Neural cell (in vitro differentiated cells): ENCODE measurements at regions not wholly inside any gene's neighbourhood (a gene's known extent, or its start where the extent isn't known, plus 50 kb on each side); places are given as distances from the start of the nearest gene placed in this dataset.

Source experiments
- H2AFZ ChIP-seq: fragments of 200-600, 300-800 bp; sonication (generic), shearing (Covaris generic); 2 replicates; pipeline ENCODE4 v1.6.0; 2014; ENCODE audit warnings: low read depth, mild to moderate bottlenecking, antibody characterized with exemption, low read length, moderate library complexity
- H3F3A ChIP-seq: fragments of 200-600 bp; shearing (Covaris generic); 2 replicates; pipeline ENCODE4 v1.6.1; 2016; ENCODE audit warnings: mild to moderate bottlenecking, moderate library complexity, mixed read lengths, antibody characterized with exemption, low read length; ENCODE audit not compliant: insufficient read depth, poor library complexity, severe bottlenecking
- H3K27ac ChIP-seq: fragments of 200-600, 300-800 bp; sonication (generic), shearing (Covaris generic); 2 replicates; pipeline ENCODE4 v1.5.1; 2014; ENCODE audit warnings: mild to moderate bottlenecking, low read length, moderate library complexity
- H3K27me3 ChIP-seq: fragments of 300-800, 200-600 bp; sonication (generic), shearing (Covaris generic); 2 replicates; pipeline ENCODE4 v1.6.0; 2014; ENCODE audit warnings: mild to moderate bottlenecking, low read depth, low read length, moderate library complexity; ENCODE audit not compliant: insufficient read depth
- H3K36me3 ChIP-seq: fragments of 300-800, 200-600 bp; sonication (generic), shearing (Covaris generic); 2 replicates; pipeline ENCODE4 v1.5.1; 2014; ENCODE audit warnings: mild to moderate bottlenecking, antibody characterized with exemption, low read length, moderate library complexity; ENCODE audit not compliant: insufficient read depth
- H3K4me2 ChIP-seq: fragments of 300-800, 200-600 bp; sonication (generic), shearing (Covaris generic); 2 replicates; pipeline ENCODE4 v1.6.0; 2014; ENCODE audit warnings: mild to moderate bottlenecking, low read length
- H3K4me3 ChIP-seq: fragments of 300-800, 200-600 bp; sonication (generic), shearing (Covaris generic); 2 replicates; pipeline ENCODE4 v1.5.1; 2014; ENCODE audit warnings: mild to moderate bottlenecking, low read length, moderate library complexity
- H3K79me2 ChIP-seq: fragments of 200-600 bp; shearing (Covaris generic); replicated peaks from 2 replicates; pipeline ENCODE4 v1.6.0; 2014; ENCODE audit warnings: mild to moderate bottlenecking, low read length, moderate library complexity; ENCODE audit not compliant: insufficient read depth
- H3K9ac ChIP-seq: fragments of 300-800, 200-600 bp; sonication (generic), shearing (Covaris generic); 2 replicates; pipeline ENCODE4 v1.6.1; 2016; ENCODE audit warnings: mild to moderate bottlenecking, low read length, mixed read lengths
- H3K9me2 ChIP-seq: fragments of 200-600 bp; shearing (Covaris generic); 2 replicates; pipeline ENCODE4 v1.6.1; 2016; ENCODE audit warnings: mild to moderate bottlenecking, low read length, mixed read lengths; ENCODE audit not compliant: insufficient read depth
- H3K9me3 ChIP-seq: fragments of 200-600, 300-800 bp; sonication (generic), shearing (Covaris generic); 2 replicates; pipeline ENCODE4 v1.6.1; 2016; ENCODE audit warnings: mild to moderate bottlenecking, mixed run types, low read length, moderate library complexity, mixed read lengths
- H4K20me1 ChIP-seq: fragments of 200-600 bp; shearing (Covaris generic); 2 replicates; pipeline ENCODE4 v1.6.1; 2016; ENCODE audit warnings: mild to moderate bottlenecking, mixed run types; ENCODE audit not compliant: insufficient read depth
- EP300 ChIP-seq: fragments of 450-650 bp; conservative IDR thresholded peaks from 2 replicates; pipeline ENCODE4 v1.6.1; 2014; ENCODE audit warnings: antibody characterized with exemption, mild to moderate bottlenecking, moderate library complexity; ENCODE audit not compliant: poor library complexity, severe bottlenecking
- EZH2 ChIP-seq: fragments of 200-600, 300-800 bp; shearing (Covaris generic), sonication (generic); IDR thresholded peaks from 2 replicates; pipeline ENCODE4 v1.6.1; 2014; ENCODE audit warnings: antibody characterized with exemption, low read length, borderline replicate concordance, mild to moderate bottlenecking; ENCODE audit not compliant: insufficient read depth, poor library complexity, severe bottlenecking
- MXI1 ChIP-seq: fragments of 450-650 bp; conservative IDR thresholded peaks from 2 replicates; pipeline ENCODE4 v1.6.1; 2014; ENCODE audit warnings: antibody characterized with exemption, mild to moderate bottlenecking; ENCODE audit not compliant: poor library complexity, severe bottlenecking
- POLR2AphosphoS5 ChIP-seq: IDR thresholded peaks from 2 replicates; pipeline ENCODE4 v1.6.1; 2012
- RAD21 ChIP-seq: fragments of 450-650 bp; conservative IDR thresholded peaks from 2 replicates; pipeline ENCODE4 v1.6.1; 2014; ENCODE audit warnings: antibody characterized with exemption, mild to moderate bottlenecking, moderate library complexity
- SMC3 ChIP-seq: fragments of 450-650 bp; conservative IDR thresholded peaks from 2 replicates; pipeline ENCODE4 v1.6.1; 2014; ENCODE audit warnings: antibody characterized with exemption, mild to moderate bottlenecking, moderate library complexity; ENCODE audit not compliant: poor library complexity
- TAF1 ChIP-seq: IDR thresholded peaks from 2 replicates; pipeline ENCODE4 v1.6.1; 2012; ENCODE audit warnings: low read depth
- TF ChIP-seq, protein P1 (sequence below): fragments of 450-650 bp; IDR thresholded peaks from 2 replicates; pipeline ENCODE4 v1.5.1; 2014; ENCODE audit warnings: antibody characterized with exemption, mild to moderate bottlenecking, moderate library complexity; ENCODE audit not compliant: poor library complexity, severe bottlenecking
- TF ChIP-seq, protein P2 (sequence below): IDR thresholded peaks from 2 replicates; pipeline ENCODE4 v1.6.1; 2012; ENCODE audit warnings: borderline replicate concordance

- H3K9me3 ChIP-seq: no peaks in the 10 kb centered on the region
Observed at GRCh38 chr5:145160679-145161078, 674.5 kb downstream of the PRELID2 start.

GRCh38 chr5:145158730-145159129 is 676.4 kb downstream of the PRELID2 start:
- Histone ChIP-seq H4K20me1 (no peaks in the 10 kb centered on the region), H3K9me3 (no peaks in the 10 kb centered on the region), H3K9me2 (no peaks in the 10 kb centered on the region), H3K4me2 (no peak overlapping the region), H3K9ac (no peak overlapping the region), H3F3A (no peaks in the 10 kb centered on the region), H3K79me2 (no peaks in the 10 kb centered on the region), H3K27ac (no peak overlapping the region), H3K4me3 (no peak overlapping the region), H3K36me3 (no peaks in the 10 kb centered on the region), H3K27me3 (no peaks in the 10 kb centered on the region), H2AFZ (no peak overlapping the region)
- no peak for TF ChIP-seq SMC3
- no peak for TF ChIP-seq RAD21
- no peak for TF ChIP-seq POLR2AphosphoS5
- TF ChIP-seq, protein P1, sequence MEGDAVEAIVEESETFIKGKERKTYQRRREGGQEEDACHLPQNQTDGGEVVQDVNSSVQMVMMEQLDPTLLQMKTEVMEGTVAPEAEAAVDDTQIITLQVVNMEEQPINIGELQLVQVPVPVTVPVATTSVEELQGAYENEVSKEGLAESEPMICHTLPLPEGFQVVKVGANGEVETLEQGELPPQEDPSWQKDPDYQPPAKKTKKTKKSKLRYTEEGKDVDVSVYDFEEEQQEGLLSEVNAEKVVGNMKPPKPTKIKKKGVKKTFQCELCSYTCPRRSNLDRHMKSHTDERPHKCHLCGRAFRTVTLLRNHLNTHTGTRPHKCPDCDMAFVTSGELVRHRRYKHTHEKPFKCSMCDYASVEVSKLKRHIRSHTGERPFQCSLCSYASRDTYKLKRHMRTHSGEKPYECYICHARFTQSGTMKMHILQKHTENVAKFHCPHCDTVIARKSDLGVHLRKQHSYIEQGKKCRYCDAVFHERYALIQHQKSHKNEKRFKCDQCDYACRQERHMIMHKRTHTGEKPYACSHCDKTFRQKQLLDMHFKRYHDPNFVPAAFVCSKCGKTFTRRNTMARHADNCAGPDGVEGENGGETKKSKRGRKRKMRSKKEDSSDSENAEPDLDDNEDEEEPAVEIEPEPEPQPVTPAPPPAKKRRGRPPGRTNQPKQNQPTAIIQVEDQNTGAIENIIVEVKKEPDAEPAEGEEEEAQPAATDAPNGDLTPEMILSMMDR: no peak
- no peak for TF ChIP-seq MXI1
- no peak for TF ChIP-seq EP300
- TF ChIP-seq, protein P2, sequence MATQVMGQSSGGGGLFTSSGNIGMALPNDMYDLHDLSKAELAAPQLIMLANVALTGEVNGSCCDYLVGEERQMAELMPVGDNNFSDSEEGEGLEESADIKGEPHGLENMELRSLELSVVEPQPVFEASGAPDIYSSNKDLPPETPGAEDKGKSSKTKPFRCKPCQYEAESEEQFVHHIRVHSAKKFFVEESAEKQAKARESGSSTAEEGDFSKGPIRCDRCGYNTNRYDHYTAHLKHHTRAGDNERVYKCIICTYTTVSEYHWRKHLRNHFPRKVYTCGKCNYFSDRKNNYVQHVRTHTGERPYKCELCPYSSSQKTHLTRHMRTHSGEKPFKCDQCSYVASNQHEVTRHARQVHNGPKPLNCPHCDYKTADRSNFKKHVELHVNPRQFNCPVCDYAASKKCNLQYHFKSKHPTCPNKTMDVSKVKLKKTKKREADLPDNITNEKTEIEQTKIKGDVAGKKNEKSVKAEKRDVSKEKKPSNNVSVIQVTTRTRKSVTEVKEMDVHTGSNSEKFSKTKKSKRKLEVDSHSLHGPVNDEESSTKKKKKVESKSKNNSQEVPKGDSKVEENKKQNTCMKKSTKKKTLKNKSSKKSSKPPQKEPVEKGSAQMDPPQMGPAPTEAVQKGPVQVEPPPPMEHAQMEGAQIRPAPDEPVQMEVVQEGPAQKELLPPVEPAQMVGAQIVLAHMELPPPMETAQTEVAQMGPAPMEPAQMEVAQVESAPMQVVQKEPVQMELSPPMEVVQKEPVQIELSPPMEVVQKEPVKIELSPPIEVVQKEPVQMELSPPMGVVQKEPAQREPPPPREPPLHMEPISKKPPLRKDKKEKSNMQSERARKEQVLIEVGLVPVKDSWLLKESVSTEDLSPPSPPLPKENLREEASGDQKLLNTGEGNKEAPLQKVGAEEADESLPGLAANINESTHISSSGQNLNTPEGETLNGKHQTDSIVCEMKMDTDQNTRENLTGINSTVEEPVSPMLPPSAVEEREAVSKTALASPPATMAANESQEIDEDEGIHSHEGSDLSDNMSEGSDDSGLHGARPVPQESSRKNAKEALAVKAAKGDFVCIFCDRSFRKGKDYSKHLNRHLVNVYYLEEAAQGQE: no peak
- no peak for TF ChIP-seq EZH2
- no peak for TF ChIP-seq TAF1

More at GRCh38 chr5:145160679-145161078, 674.5 kb downstream of the PRELID2 start:
- Histone ChIP-seq H3K4me3 (no peak overlapping the region), H3K4me2 (no peak overlapping the region), H3K9ac (no peak overlapping the region), H4K20me1 (no peaks in the 10 kb centered on the region), H3K79me2 (no peaks in the 10 kb centered on the region), H2AFZ (no peak overlapping the region), H3F3A (no peaks in the 10 kb centered on the region), H3K9me2 (no peaks in the 10 kb centered on the region), H3K27me3 (no peaks in the 10 kb centered on the region), H3K27ac (no peak overlapping the region), H3K36me3 (no peaks in the 10 kb centered on the region)
- TF ChIP-seq, protein P1: no peak
- TF ChIP-seq MXI1: no peak
- TF ChIP-seq, protein P2: no peak
- TF ChIP-seq TAF1: no peak
- TF ChIP-seq SMC3: no peak
- TF ChIP-seq POLR2AphosphoS5: no peak
- TF ChIP-seq EP300: no peak
- TF ChIP-seq EZH2: no peak
- no peak for TF ChIP-seq RAD21
